ENCODE measurements at regions not wholly inside any gene's neighbourhood (a gene's known extent, or its start where the extent isn't known, plus 50 kb on each side); places are given as distances from the start of the nearest gene placed in this dataset.

DNA sequence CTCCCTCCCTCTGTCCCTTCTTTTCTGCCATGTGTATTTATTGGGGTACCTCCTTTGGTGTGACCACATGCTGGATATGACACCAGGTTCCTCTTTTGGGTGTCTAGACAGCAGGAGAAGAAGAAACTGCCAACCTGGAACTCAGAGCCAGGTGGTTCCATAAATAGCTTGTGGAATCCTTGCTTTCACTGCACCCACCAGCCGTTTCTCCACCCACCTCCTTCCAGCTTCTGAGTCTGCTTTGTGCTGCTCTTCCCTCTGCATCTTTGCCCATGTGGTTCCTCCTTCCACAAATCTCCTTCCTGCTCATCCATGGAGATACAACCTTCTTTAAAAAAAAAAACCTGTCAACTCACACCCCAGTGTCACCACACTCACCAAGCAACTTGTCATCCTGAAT, 80.2 kb upstream of the SKOR2 start:
- TF ChIP-seq, protein P1, sequence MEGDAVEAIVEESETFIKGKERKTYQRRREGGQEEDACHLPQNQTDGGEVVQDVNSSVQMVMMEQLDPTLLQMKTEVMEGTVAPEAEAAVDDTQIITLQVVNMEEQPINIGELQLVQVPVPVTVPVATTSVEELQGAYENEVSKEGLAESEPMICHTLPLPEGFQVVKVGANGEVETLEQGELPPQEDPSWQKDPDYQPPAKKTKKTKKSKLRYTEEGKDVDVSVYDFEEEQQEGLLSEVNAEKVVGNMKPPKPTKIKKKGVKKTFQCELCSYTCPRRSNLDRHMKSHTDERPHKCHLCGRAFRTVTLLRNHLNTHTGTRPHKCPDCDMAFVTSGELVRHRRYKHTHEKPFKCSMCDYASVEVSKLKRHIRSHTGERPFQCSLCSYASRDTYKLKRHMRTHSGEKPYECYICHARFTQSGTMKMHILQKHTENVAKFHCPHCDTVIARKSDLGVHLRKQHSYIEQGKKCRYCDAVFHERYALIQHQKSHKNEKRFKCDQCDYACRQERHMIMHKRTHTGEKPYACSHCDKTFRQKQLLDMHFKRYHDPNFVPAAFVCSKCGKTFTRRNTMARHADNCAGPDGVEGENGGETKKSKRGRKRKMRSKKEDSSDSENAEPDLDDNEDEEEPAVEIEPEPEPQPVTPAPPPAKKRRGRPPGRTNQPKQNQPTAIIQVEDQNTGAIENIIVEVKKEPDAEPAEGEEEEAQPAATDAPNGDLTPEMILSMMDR (IDR thresholded peaks at IDR 0.05; ENCODE audit: insufficient read depth, low read length, poor library complexity, severe bottlenecking) = no peak
- no peak for TF ChIP-seq EZH2phosphoT487 (conservative IDR thresholded peaks at IDR 0.05; ENCODE audit: low read length)
